K562 (cell line): ENCODE measurements at regions not wholly inside any gene's neighbourhood (a gene's known extent, or its start where the extent isn't known, plus 50 kb on each side); places are given as distances from the start of the nearest gene placed in this dataset.

ENCODE experiments used
- ATAC-seq: fragments of 200-7000 bp; cut with Tn5 transposase; 3 replicates; pipeline ENCODE4 v1.9.1; 2020; ENCODE audit warnings: moderate library complexity
- BruUV-seq: library from RNA; stranded (reverse); fragments of 400-500 nt; replicated peaks from 2 replicates; lab custom pipeline; 2021; lab: Mats Ljungman, UMichigan
- CTCF ChIA-PET: fragments of 300-600 bp; formaldehyde crosslinking; extraction: SDS; loops from one replicate; lab custom pipeline; 2021; ENCODE audit warnings: low intra/inter-chr PET ratio; lab: Yijun Ruan, JAX
- POLR2A ChIA-PET: fragments of 300-600, 350-650 bp; sonication (Branson Sonifier 250); formaldehyde crosslinking; extraction: SDS; loops from one replicate; lab custom pipeline; 2021; ENCODE audit warnings: antibody characterized with exemption, inconsistent platforms; lab: Yijun Ruan, JAX
- DNase-seq, 4 experiments: peaks; one replicate each; pipeline versions ENCODE4 v3.0.0 to v3.0.0-alpha.2; 2011 to 2018; ENCODE audit warnings: low spot score in 3 of 4, mixed read lengths in 3 of 4; ENCODE audit errors: extremely low read depth in 1 of 4
- FAIRE-seq: peaks from 2 replicates; lab custom pipeline; 2011; peaks lifted over from hg19 to GRCh38; lab: Jason Lieb, UNC
- H2AFZ ChIP-seq: 2 replicates; pipeline ENCODE4 v1.6.0; 2011; ENCODE audit warnings: low read depth, low read length, control low read depth, inconsistent platforms
- H3K27ac ChIP-seq: fragments of 200-600 bp; 3 replicates; pipeline ENCODE4 v1.8.0; 2011; ENCODE audit warnings: low read depth, mild to moderate bottlenecking, control low read depth, inconsistent platforms, low read length, moderate library complexity, mixed read lengths; ENCODE audit errors: extremely low read depth
- H3K27me3 ChIP-seq, 2 experiments: fragments of 300-600 bp in 1 of 2; 2 replicates in 1 of 2; 3 replicates in 1 of 2; pipeline versions ENCODE4 v1.6.0 to v1.8.0; 2011; ENCODE audit warnings: inconsistent platforms in 2 of 2, low read length in 2 of 2, mild to moderate bottlenecking in 1 of 2, mixed read lengths in 1 of 2, moderate library complexity in 1 of 2; ENCODE audit not compliant: control insufficient read depth in 2 of 2, insufficient read depth in 2 of 2
- H3K36me3 ChIP-seq: fragments of 300-600 bp; 3 replicates; pipeline ENCODE4 v1.8.0; 2011; ENCODE audit warnings: mild to moderate bottlenecking, low read length, inconsistent platforms; ENCODE audit not compliant: control insufficient read depth, insufficient read depth
- H3K4me1 ChIP-seq, 2 experiments: fragments of 200-600 bp in 1 of 2; replicated peaks in 1 of 2; 2 replicates in 1 of 2; 3 replicates in 1 of 2; pipeline versions ENCODE4 v1.5.1 to v1.8.0; 2011; ENCODE audit warnings: inconsistent platforms in 2 of 2, low read length in 2 of 2, mild to moderate bottlenecking in 1 of 2, mixed read lengths in 1 of 2, moderate library complexity in 1 of 2; ENCODE audit not compliant: control insufficient read depth in 2 of 2, insufficient read depth in 2 of 2
- H3K4me2 ChIP-seq: 2 replicates; pipeline ENCODE4 v1.6.1; 2011; ENCODE audit warnings: low read length, control low read depth, inconsistent platforms, mixed read lengths; ENCODE audit not compliant: insufficient read depth
- H3K4me3 ChIP-seq: fragments of 200-600 bp; sonication (generic), shearing (Covaris generic); 2 replicates; pipeline ENCODE4 v1.5.1; 2016; ENCODE audit warnings: control low read depth, inconsistent platforms
- H3K79me2 ChIP-seq: fragments of 200-600 bp; 3 replicates; pipeline ENCODE4 v1.8.0; 2011; ENCODE audit warnings: low read length, inconsistent platforms; ENCODE audit not compliant: control insufficient read depth, insufficient read depth
- H3K9ac ChIP-seq, 2 experiments: 2 replicates each; pipeline versions ENCODE4 v1.6.0 to v1.6.1; 2011; ENCODE audit warnings: low read depth in 2 of 2, low read length in 2 of 2, control low read depth in 1 of 2, inconsistent platforms in 1 of 2, mild to moderate bottlenecking in 1 of 2, mixed read lengths in 1 of 2; ENCODE audit not compliant: insufficient read depth in 1 of 2
- H3K9me1 ChIP-seq: one replicate; pipeline ENCODE4 v1.6.0; 2011; ENCODE audit warnings: inconsistent platforms, mild to moderate bottlenecking, low read length, moderate library complexity; ENCODE audit not compliant: control insufficient read depth, insufficient read depth
- H3K9me3 ChIP-seq: replicated peaks from 2 replicates; pipeline ENCODE4 v1.5.1; 2011; ENCODE audit warnings: low read depth, low read length, inconsistent platforms; ENCODE audit not compliant: control insufficient read depth, insufficient read depth
- H4K20me1 ChIP-seq: replicated peaks from 2 replicates; pipeline ENCODE4 v1.6.1; 2011; ENCODE audit warnings: low read length, inconsistent platforms, mixed read lengths; ENCODE audit not compliant: control insufficient read depth, insufficient read depth
- SAP30 ChIP-seq: fragments of 200-600 bp; sonication (generic); IDR thresholded peaks from 2 replicates; pipeline ENCODE4 v1.6.1; 2012; ENCODE audit warnings: borderline replicate concordance, low read depth, mild to moderate bottlenecking, moderate library complexity, low read length, control low read depth, inconsistent platforms; ENCODE audit not compliant: insufficient read depth, poor library complexity, severe bottlenecking
- THRA ChIP-seq: fragments of 450-650 bp; IDR thresholded peaks from 2 replicates; pipeline ENCODE4 v1.6.1; 2017; ENCODE audit warnings: mild to moderate bottlenecking, moderate library complexity
- ZNF830 ChIP-seq: fragments of 250-450 bp; sonication (Bioruptor Pico); IDR thresholded peaks from 2 replicates; pipeline ENCODE4 v1.5.0; 2021; ENCODE audit warnings: mild to moderate bottlenecking
- WGBS: fragments of 100-300 bp; shearing (Covaris generic); methylation state at CpG from one replicate; pipeline ENCODE4 v1.1.6; 2016; ENCODE audit warnings: low coverage, mixed read lengths; ENCODE audit not compliant: insufficient coverage; ENCODE audit errors: missing lambda C conversion rate; 5-methylcytosine and 5-hydroxymethylcytosine counted together
- in situ Hi-C: fragments of 300-500 bp; cut with MboI; formaldehyde crosslinking; loops from 4 replicates; pipeline ENCODE4 v1.15.0; 2018; ENCODE audit warnings: inconsistent platforms, mixed read lengths
- intact Hi-C: fragments of 100-400 bp; cut with micrococcal nuclease; formaldehyde crosslinking; loops from 2 replicates; pipeline ENCODE4 v1.14.2; 2022

GRCh38 chr2:147198651-147199171, 646.1 kb upstream of the ACVR2A start:
- no peak for DNase-seq
- no peaks in the 10 kb centered on the region for H3K79me2 ChIP-seq
- no peak overlapping the region for H3K9ac ChIP-seq
- ChIA-PET CTCF (no interaction called here), POLR2A (no interaction called here)
- H3K4me3 ChIP-seq, result no peak overlapping the region
- WGBS, result 0% methylated on average over 5 of the region's 5 CpGs
- H3K9me3 ChIP-seq, result no peaks in the 10 kb centered on the region
- H2AFZ ChIP-seq, result no peak overlapping the region
- no peaks in the 10 kb centered on the region for H3K27me3 ChIP-seq
- TF ChIP-seq ZNF830 (CRISPR knock-in tag), result no peak
- TF ChIP-seq SAP30, result no peak
- TF ChIP-seq THRA, result no peak
- H4K20me1 ChIP-seq, result no peaks in the 10 kb centered on the region
- no peaks in the 10 kb centered on the region for H3K36me3 ChIP-seq
- H3K9me1 ChIP-seq, result no peaks in the 10 kb centered on the region
- H3K4me2 ChIP-seq, result no peak overlapping the region
- no peaks in the 10 kb centered on the region for H3K4me1 ChIP-seq
- no peak for FAIRE-seq
- H3K27ac ChIP-seq, result no peak overlapping the region
- intact Hi-C loops (no loop called here), in situ Hi-C loops (no loop called here)
- ATAC-seq, result no peak
- no TSS peak for BruUV-seq
